Mesodermal cell (in vitro differentiated cells): ENCODE measurements at regions not wholly inside any gene's neighbourhood (a gene's known extent, or its start where the extent isn't known, plus 50 kb on each side); places are given as distances from the start of the nearest gene placed in this dataset.

Source experiments
- H3K27ac ChIP-seq: 2 replicates; pipeline ENCODE4 v1.7.0; 2013; ENCODE audit warnings: mild to moderate bottlenecking, low read depth, low read length, moderate library complexity; ENCODE audit not compliant: severe bottlenecking
- H3K36me3 ChIP-seq: 2 replicates; pipeline ENCODE4 v1.7.1; 2013; ENCODE audit warnings: mild to moderate bottlenecking, low read length, moderate library complexity; ENCODE audit not compliant: control insufficient read depth, insufficient read depth
- H3K4me1 ChIP-seq: one replicate; pipeline ENCODE4 v1.7.1; 2013; ENCODE audit warnings: mild to moderate bottlenecking, low read length; ENCODE audit not compliant: insufficient read depth, control insufficient read depth, poor library complexity, severe bottlenecking
- H3K4me3 ChIP-seq: 2 replicates; pipeline ENCODE4 v1.7.0; 2013; ENCODE audit warnings: low read length, control low read depth, mild to moderate bottlenecking; ENCODE audit not compliant: insufficient read depth, poor library complexity, severe bottlenecking; ENCODE audit errors: extremely low read depth
- H3K9me3 ChIP-seq: 2 replicates; pipeline ENCODE4 v1.7.1; 2013; ENCODE audit warnings: mild to moderate bottlenecking, low read length, moderate library complexity; ENCODE audit not compliant: control insufficient read depth
- WGBS, 2 experiments: methylation state at CpG; one replicate each; pipeline ENCODE4 v1.1.5; 2013; ENCODE audit warnings: missing lambda C conversion rate in 2 of 2; ENCODE audit not compliant: insufficient coverage in 2 of 2; 5-methylcytosine and 5-hydroxymethylcytosine counted together

- Histone ChIP-seq H3K4me1 (peaks cover 28% of the 10 kb centered on the region), H3K4me3 (no peak overlapping the region), H3K36me3 (no peaks in the 10 kb centered on the region), H3K9me3 (no peaks in the 10 kb centered on the region), H3K27ac (no peak overlapping the region)
- 80% methylated on average over 1 of the region's 3 CpGs; no CpG with 5 or more reads in 1 of the 2 experiments for WGBS, 2 experiments
These were observed 214.6 kb upstream of the HTR2A start for GRCh38 chr13:47111499-47111898.

- Histone ChIP-seq H3K36me3 (no peaks in the 10 kb centered on the region), H3K4me1 (peaks cover 28% of the 10 kb centered on the region), H3K9me3 (no peaks in the 10 kb centered on the region), H3K27ac (no peak overlapping the region), H3K4me3 (no peak overlapping the region)
- WGBS, 2 experiments = 97 to 99% methylated on average over 12 of the region's 12 CpGs
These were observed 214.0 kb upstream of the HTR2A start for GRCh38 chr13:47110833-47111240.

GRCh38 chr13:47110141-47110540 is 213.3 kb upstream of the HTR2A start:
- WGBS, 2 experiments = 89 to 96% methylated on average over 3 to 4 of the region's 4 CpGs
- H3K36me3 ChIP-seq = no peaks in the 10 kb centered on the region
- H3K4me3 ChIP-seq = no peak overlapping the region
- no peaks in the 10 kb centered on the region for H3K9me3 ChIP-seq
- no peak overlapping the region for H3K27ac ChIP-seq
- peaks cover 28% of the 10 kb centered on the region for H3K4me1 ChIP-seq

- H3K9me3 ChIP-seq = no peaks in the 10 kb centered on the region
- no peaks in the 10 kb centered on the region for H3K36me3 ChIP-seq
- H3K27ac ChIP-seq = no peak overlapping the region
- 92 to 94% methylated on average over 4 of the region's 4 CpGs for WGBS, 2 experiments
- no peak overlapping the region for H3K4me3 ChIP-seq
- H3K4me1 ChIP-seq = peaks cover 24% of the 10 kb centered on the region
These were observed 212.2 kb upstream of the HTR2A start for GRCh38 chr13:47109028-47109427.

GRCh38 chr13:47100214-47100853 is 203.5 kb upstream of the HTR2A start:
- WGBS, 2 experiments = 94 to 100% methylated on average over 1 to 2 of the region's 4 CpGs
- Histone ChIP-seq H3K4me1 (peaks cover 8% of the 10 kb centered on the region), H3K36me3 (no peaks in the 10 kb centered on the region), H3K27ac (no peak overlapping the region), H3K9me3 (peaks cover 8% of the 10 kb centered on the region), H3K4me3 (no peak overlapping the region)

GRCh38 chr13:47094734-47095434 is 198.0 kb upstream of the HTR2A start:
- no peak overlapping the region for H3K4me3 ChIP-seq
- no peak overlapping the region for H3K27ac ChIP-seq
- H3K9me3 ChIP-seq = peaks cover 12% of the 10 kb centered on the region
- peaks cover 18% of the 10 kb centered on the region for H3K4me1 ChIP-seq
- no peaks in the 10 kb centered on the region for H3K36me3 ChIP-seq
- 80 to 86% methylated on average over 1 to 3 of the region's 3 CpGs for WGBS, 2 experiments

- Histone ChIP-seq H3K4me1 (peaks cover 24% of the 10 kb centered on the region), H3K36me3 (no peaks in the 10 kb centered on the region), H3K9me3 (peaks cover 12% of the 10 kb centered on the region), H3K27ac (no peak overlapping the region), H3K4me3 (no peak overlapping the region)
- WGBS, 2 experiments = 90 to 100% methylated on average over 1 of the region's 2 CpGs
These were observed 195.3 kb upstream of the HTR2A start for GRCh38 chr13:47092202-47092601.

GRCh38 chr13:47087841-47088240 is 191.0 kb upstream of the HTR2A start:
- Histone ChIP-seq H3K36me3 (no peaks in the 10 kb centered on the region), H3K4me1 (peaks cover 22% of the 10 kb centered on the region), H3K4me3 (no peak overlapping the region), H3K27ac (peak overlapping the region; percentile 51), H3K9me3 (no peaks in the 10 kb centered on the region)
- WGBS, 2 experiments = no CpG with 5 or more reads among the region's 1 CpG

GRCh38 chr13:47087241-47087640 is 190.4 kb upstream of the HTR2A start:
- no CpG with 5 or more reads among the region's 3 CpGs for WGBS, 2 experiments

GRCh38 chr13:47085346-47085745 is 188.5 kb upstream of the HTR2A start:
- H3K36me3 ChIP-seq = no peaks in the 10 kb centered on the region
- H3K27ac ChIP-seq = no peak overlapping the region
- WGBS, 2 experiments = 100% methylated on average over 1 of the region's 1 CpG; no CpG with 5 or more reads in 1 of the 2 experiments
- peaks cover 12% of the 10 kb centered on the region for H3K4me1 ChIP-seq
- no peaks in the 10 kb centered on the region for H3K9me3 ChIP-seq
- no peak overlapping the region for H3K4me3 ChIP-seq

More at GRCh38 chr13:47087241-47087640, 190.4 kb upstream of the HTR2A start:
- no peak overlapping the region for H3K27ac ChIP-seq
- no peak overlapping the region for H3K4me3 ChIP-seq
- H3K36me3 ChIP-seq = no peaks in the 10 kb centered on the region
- H3K4me1 ChIP-seq = peaks cover 22% of the 10 kb centered on the region
- H3K9me3 ChIP-seq = no peaks in the 10 kb centered on the region

- no peak overlapping the region for H3K27ac ChIP-seq
- 100% methylated on average over 1 of the region's 1 CpG; no CpG with 5 or more reads in 1 of the 2 experiments for WGBS, 2 experiments
- no peaks in the 10 kb centered on the region for H3K9me3 ChIP-seq
- no peaks in the 10 kb centered on the region for H3K4me1 ChIP-seq
- H3K4me3 ChIP-seq = no peak overlapping the region
- no peaks in the 10 kb centered on the region for H3K36me3 ChIP-seq
These were observed 185.0 kb upstream of the HTR2A start for GRCh38 chr13:47081850-47082249.
